GM12875 (cell line): ENCODE measurements at regions not wholly inside any gene's neighbourhood (a gene's known extent, or its start where the extent isn't known, plus 50 kb on each side); places are given as distances from the start of the nearest gene placed in this dataset.

Source experiments
- H3K4me3 ChIP-seq: one replicate; pipeline ENCODE4 v1.5.1; 2011; ENCODE audit warnings: low read depth, low read length, control low read depth
- CTCF ChIP-seq: IDR thresholded peaks from 2 replicates; pipeline ENCODE4 v1.5.1; 2011; ENCODE audit warnings: low read depth, mild to moderate bottlenecking, control low read depth, inconsistent platforms, low read length, moderate library complexity, borderline replicate concordance; ENCODE audit not compliant: insufficient read depth

DNA sequence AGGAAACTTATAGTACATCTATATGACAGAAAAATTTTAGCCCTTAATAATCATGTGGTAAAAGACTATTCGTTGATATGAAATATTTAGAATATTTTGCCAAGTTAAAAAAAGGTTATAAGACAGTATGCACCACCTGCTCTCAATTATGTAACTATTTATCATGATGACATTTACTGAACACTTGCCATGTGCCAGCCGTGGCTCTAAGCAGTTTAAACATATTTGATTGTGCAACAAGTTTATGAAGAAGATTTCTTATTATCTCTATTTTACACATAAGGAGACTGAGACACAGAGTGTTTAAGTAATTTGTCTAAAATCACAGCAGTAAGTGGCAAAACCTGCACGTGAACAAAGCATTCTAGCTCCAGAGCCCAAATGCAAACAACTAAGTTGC is 199.3 kb upstream of the JUN start:
- no peak for TF ChIP-seq CTCF
- no peak overlapping the region for H3K4me3 ChIP-seq

- H3K4me3 ChIP-seq, result no peak overlapping the region
- TF ChIP-seq CTCF, result no peak
These were observed 199.9 kb upstream of the JUN start for GRCh38 chr1:58983633-58984245.

DNA sequence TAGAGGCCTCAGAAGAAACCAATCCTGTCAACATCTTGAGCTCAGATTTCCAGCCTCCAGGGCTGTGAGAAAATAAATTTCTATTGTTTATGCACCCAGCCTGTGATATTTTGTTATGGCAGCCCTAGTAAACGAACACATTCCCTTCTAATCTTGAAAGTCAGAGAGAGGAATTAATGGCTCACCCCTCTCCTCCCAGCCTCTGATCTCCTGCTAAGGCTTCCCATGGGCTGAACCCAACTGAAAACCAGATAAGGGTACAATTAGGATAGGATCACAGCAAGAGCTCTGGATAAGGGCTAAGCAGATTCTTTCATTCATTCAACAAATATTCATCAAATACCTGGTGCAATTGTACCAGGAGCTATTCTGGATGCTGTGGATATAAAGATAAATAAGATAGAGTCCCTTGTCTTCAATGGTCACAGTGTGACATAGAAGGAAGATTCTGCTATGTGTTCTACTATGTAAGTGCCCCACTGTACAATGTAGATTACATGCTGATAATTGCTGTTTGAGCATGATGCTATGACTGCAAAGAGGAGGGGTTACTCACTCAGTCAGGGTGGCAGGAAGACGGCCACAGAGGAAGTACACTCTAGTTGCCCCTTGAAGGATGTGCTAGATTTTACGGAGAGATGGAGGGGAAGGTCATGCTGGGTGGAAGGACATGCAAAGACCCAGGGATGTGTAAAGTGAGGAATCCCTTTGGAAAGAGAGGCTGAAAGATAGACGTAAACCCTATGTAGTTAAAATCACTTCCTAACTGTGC is 203.3 kb upstream of the JUN start:
- no peak for TF ChIP-seq CTCF
- H3K4me3 ChIP-seq, result no peak overlapping the region

DNA sequence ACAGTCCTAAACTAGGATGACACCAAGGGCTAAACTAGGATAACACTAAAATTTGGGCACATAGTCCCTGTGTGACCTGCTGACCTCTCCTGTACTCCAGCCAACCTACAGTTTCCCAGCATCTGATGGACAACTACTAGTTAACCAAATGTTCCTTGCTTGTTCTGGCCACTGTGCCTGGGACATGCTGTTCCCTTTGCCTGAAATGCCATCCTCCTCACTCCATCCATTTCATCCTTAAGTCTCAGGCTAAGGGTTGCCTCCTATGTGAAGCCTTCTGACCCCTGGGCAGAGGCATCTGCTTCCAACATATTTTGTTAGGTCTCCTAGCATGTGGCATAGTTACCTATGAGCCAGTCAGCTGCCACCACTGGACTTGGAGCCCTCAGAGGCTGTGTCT is 204.9 kb upstream of the JUN start:
- TF ChIP-seq CTCF, result no peak
- H3K4me3 ChIP-seq, result no peak overlapping the region

GRCh38 chr1:58989845-58990244 is 206.0 kb upstream of the JUN start:
- TF ChIP-seq CTCF, result no peak

GRCh38 chr1:58991305-58991704 is 207.5 kb upstream of the JUN start:
- no peak for TF ChIP-seq CTCF
- H3K4me3 ChIP-seq, result no peak overlapping the region

More at GRCh38 chr1:58989845-58990244, 206.0 kb upstream of the JUN start:
- H3K4me3 ChIP-seq, result no peak overlapping the region

- H3K4me3 ChIP-seq, result no peak overlapping the region
- no peak for TF ChIP-seq CTCF
These were observed 208.8 kb upstream of the JUN start for GRCh38 chr1:58992643-58993042.
